ENCODE measurements at regions not wholly inside any gene's neighbourhood (a gene's known extent, or its start where the extent isn't known, plus 50 kb on each side); places are given as distances from the start of the nearest gene placed in this dataset.
"Not testable (repeated sequence)": the region's sequence is repeated elsewhere in the genome, so short reads cannot be mapped to it uniquely, and the experiment has no call there.

DNA sequence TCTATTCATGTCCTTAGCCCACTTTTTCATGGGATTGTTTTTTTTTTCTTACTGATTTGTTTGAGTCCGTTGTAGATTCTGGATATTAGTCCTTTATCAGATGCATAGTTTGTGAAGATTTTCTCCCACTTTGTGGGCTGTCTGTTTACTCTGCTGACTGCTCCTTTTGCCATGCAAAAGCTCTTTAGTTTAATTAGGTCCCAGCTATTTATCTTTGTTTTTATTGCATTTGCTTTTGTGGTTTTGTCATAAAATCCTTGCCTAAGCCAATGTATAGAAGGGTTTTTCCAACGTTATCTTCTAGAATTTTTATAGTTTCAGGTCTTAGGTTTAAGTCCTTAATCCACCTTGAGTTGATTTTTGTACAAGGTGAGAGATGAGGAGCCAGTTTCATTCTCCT is 358.9 kb downstream of the ADAMTS20 start:
- intact Hi-C loops (cut with micrococcal nuclease); H3K4me1 Mint-ChIP-seq (ENCODE audit: low read depth); H3K27me3 Mint-ChIP-seq; H3K36me3 Mint-ChIP-seq (ENCODE audit: low read depth); H3K27ac Mint-ChIP-seq; H3K4me3 Mint-ChIP-seq: not testable (repeated sequence)
- peaks cover 11% of the 10 kb centered on the region for H3K9me3 Mint-ChIP-seq

DNA sequence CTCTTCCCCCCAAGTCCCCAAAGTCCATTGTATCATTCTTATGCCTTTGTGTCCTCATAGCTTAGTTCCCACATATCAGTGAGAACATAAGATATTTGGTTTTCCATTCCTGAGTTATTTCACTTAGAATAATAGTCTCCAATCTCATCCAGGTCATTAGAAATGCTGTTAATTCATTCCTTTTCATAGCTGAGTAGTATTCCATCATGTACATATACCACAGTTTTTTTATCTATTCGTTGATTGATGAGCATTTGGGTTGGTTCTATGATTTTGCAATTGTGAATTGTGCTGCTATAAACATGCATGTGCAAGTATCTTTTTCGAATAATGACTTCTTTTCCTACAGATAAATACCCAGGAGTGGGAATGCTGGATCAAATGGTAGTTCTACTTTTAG is 359.6 kb downstream of the ADAMTS20 start:
- H3K36me3 Mint-ChIP-seq (ENCODE audit: low read depth); intact Hi-C loops (cut with micrococcal nuclease); H3K27ac Mint-ChIP-seq; H3K4me1 Mint-ChIP-seq (ENCODE audit: low read depth); H3K4me3 Mint-ChIP-seq; H3K27me3 Mint-ChIP-seq: not testable (repeated sequence)
- peaks cover 11% of the 10 kb centered on the region for H3K9me3 Mint-ChIP-seq

DNA sequence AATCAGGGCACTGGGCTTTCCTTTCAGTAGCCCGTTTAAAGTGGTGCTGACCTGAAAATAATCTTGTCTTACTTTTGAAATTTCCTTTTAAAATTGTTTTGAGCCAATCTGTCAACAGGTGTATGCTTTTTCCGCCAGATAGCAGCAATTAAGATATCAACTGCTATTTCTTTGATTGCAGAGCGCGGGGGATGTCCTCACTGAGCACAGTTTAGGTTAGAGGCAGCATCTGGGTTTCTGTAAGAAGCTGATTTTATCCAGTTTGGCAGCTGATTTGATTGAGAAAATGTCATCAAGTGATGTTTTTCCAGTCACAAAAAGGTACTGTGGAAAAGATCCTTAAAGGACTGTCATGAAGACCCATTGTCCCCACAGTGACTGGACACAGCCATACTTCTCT is 371.8 kb downstream of the ADAMTS20 start:
- H3K27ac Mint-ChIP-seq: no peak overlapping the region
- no peaks in the 10 kb centered on the region for H3K36me3 Mint-ChIP-seq (ENCODE audit: low read depth)
- no peaks in the 10 kb centered on the region for H3K4me1 Mint-ChIP-seq (ENCODE audit: low read depth)
- peaks cover 32% of the 10 kb centered on the region for H3K9me3 Mint-ChIP-seq
- H3K4me3 Mint-ChIP-seq: no peak overlapping the region
- intact Hi-C loops (cut with micrococcal nuclease): no loop called here
- H3K27me3 Mint-ChIP-seq: no peaks in the 10 kb centered on the region

DNA sequence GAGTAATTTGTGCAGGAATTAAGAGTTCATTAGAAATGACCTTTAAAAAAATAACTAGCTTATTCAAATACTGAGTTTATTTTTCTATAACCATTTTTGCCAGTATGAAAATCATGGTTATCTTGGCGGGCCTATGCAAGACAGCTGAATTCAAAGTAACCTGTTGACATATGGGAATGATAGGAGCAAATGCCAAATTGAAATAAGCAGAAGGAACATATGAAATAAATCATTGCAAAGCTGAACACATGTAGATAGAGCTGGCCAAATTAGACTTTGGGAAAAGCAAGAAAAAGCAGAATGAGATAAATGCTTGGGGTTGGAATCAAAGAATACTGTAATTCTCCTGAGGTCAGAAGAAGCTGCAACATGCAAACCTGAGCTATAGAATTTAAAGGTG is 372.5 kb downstream of the ADAMTS20 start:
- Mint-ChIP-seq H3K4me1 (ENCODE audit: low read depth) (no peaks in the 10 kb centered on the region), H3K4me3 (no peak overlapping the region)

DNA sequence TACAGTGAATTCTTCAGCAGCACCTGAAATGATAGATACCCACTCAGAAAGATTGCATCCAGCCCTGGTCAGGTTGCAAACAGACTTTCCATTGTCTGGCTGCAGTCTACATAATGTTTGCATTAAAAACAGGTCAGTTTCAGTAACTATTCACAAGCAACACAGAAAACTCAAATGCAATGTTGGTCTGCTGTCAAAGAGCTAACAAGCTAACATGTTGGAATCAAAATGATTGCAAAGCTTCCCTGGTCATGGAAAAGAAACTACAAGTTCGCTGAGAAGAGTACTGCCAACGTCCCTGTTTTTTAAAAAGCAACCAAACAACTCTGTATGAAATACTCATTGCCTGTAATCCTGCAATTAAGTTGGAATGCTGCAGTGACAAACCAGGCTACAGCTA is 374.7 kb downstream of the ADAMTS20 start:
- Mint-ChIP-seq H3K27me3 (no peaks in the 10 kb centered on the region), H3K9me3 (peaks cover 13% of the 10 kb centered on the region), H3K4me3 (no peak overlapping the region), H3K27ac (no peak overlapping the region), H3K36me3 (ENCODE audit: low read depth) (no peaks in the 10 kb centered on the region), H3K4me1 (ENCODE audit: low read depth) (no peaks in the 10 kb centered on the region)
- intact Hi-C loops (cut with micrococcal nuclease): no loop called here

More for the DNA sequence above, 372.5 kb downstream of the ADAMTS20 start:
- H3K27ac Mint-ChIP-seq: no peak overlapping the region
- intact Hi-C loops (cut with micrococcal nuclease): no loop called here
- H3K36me3 Mint-ChIP-seq (ENCODE audit: low read depth): no peaks in the 10 kb centered on the region
- H3K9me3 Mint-ChIP-seq: peaks cover 32% of the 10 kb centered on the region
- H3K27me3 Mint-ChIP-seq: no peaks in the 10 kb centered on the region

DNA sequence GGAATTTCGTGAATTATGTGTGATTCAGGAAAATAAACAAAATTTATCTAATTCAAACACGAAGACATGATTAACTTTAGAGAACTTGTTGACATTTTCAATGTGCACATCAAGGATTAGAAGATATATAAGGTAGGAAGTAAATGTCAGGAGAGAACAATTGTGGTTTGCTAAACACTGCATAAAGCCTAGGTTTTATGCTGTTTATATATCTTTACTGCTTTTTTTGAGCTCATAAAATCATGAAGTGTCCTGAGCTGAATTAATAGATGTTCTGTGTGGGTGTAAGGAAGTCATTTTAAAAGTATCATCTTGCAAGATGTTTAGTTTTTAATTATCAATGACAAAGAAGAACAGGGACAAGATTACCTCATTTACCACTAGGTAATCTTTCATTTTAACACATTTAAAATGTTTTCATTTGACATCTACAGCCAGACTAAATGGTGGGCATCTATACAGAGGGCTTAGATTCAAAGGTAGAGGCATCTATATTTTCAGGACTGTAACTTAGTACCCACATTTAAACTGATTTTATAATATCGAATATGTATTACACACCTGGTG is 382.8 kb downstream of the ADAMTS20 start:
- intact Hi-C loops (cut with micrococcal nuclease): no loop called here
- Mint-ChIP-seq H3K4me3 (no peak overlapping the region), H3K4me1 (ENCODE audit: low read depth) (no peaks in the 10 kb centered on the region), H3K9me3 (no peaks in the 10 kb centered on the region), H3K36me3 (ENCODE audit: low read depth) (no peaks in the 10 kb centered on the region), H3K27ac (no peak overlapping the region), H3K27me3 (no peaks in the 10 kb centered on the region)

DNA sequence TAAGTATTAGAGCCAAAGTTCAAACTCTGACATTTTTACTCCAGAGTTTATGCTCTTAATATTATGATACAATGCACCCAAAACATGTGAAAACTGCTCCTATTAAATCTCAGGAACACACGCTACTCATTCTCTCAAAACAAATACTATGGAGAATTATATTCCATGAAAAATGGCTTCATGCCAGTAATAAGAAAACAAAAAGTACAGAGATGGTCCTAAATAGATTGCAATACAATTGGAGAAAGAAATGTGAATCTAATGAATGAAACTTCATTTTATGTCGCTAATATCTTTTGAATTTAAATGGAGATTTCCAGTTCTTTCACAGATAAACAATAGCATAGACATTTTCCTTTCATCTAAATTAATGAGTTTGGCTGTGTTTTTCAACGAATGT is 384.3 kb downstream of the ADAMTS20 start:
- Mint-ChIP-seq H3K27ac (no peak overlapping the region), H3K9me3 (no peaks in the 10 kb centered on the region), H3K4me1 (ENCODE audit: low read depth) (no peaks in the 10 kb centered on the region), H3K36me3 (ENCODE audit: low read depth) (no peaks in the 10 kb centered on the region), H3K27me3 (no peaks in the 10 kb centered on the region), H3K4me3 (no peak overlapping the region)
- intact Hi-C loops (cut with micrococcal nuclease): no loop called here

DNA sequence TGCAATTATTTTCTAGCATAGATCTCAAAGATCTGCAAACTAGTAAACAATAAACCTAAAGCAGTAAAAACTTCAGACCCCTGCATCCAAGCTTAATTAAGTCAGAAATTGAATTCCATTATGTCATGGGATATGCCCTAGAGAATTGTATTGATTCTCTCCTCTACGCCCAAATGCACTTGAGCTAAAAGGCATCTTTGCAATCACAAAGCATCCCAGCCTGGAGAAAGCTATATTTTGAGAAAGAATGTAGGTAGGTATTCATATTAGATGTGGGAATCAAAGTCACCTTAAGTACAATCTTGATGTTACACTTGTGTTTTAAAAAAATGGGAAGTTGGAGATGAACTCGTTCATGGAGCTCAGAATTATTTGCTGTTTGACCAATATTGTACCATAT is 386.7 kb downstream of the ADAMTS20 start:
- Mint-ChIP-seq H3K36me3 (ENCODE audit: low read depth) (no peaks in the 10 kb centered on the region), H3K9me3 (peaks cover 12% of the 10 kb centered on the region), H3K27ac (no peak overlapping the region), H3K4me1 (ENCODE audit: low read depth) (no peaks in the 10 kb centered on the region), H3K27me3 (no peaks in the 10 kb centered on the region), H3K4me3 (no peak overlapping the region)
- intact Hi-C loops (cut with micrococcal nuclease): no loop called here

DNA sequence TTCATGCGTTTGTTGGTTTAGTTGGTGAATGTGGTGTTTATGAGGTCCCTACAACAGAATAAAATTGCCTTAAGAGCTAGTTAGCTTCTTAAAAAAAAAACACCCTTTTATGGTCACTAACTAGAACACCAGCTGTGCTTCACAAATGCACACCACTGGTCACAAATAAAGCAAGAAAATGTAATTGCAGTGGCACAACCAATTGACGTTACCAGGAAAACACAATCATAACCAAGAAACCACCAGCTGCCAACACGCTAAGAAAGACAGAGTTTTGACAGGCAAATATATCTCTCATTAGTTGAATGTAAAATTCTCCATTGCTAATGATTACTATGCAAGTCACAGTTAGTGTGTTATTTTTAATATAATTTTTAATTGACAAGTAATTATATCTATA is 389.9 kb downstream of the ADAMTS20 start:
- H3K36me3 Mint-ChIP-seq (ENCODE audit: low read depth): no peaks in the 10 kb centered on the region
- H3K4me1 Mint-ChIP-seq (ENCODE audit: low read depth): no peaks in the 10 kb centered on the region
- no peak overlapping the region for H3K27ac Mint-ChIP-seq
- H3K27me3 Mint-ChIP-seq: no peaks in the 10 kb centered on the region
- intact Hi-C loops (cut with micrococcal nuclease): no loop called here
- H3K9me3 Mint-ChIP-seq: peaks cover 19% of the 10 kb centered on the region
- H3K4me3 Mint-ChIP-seq: no peak overlapping the region

DNA sequence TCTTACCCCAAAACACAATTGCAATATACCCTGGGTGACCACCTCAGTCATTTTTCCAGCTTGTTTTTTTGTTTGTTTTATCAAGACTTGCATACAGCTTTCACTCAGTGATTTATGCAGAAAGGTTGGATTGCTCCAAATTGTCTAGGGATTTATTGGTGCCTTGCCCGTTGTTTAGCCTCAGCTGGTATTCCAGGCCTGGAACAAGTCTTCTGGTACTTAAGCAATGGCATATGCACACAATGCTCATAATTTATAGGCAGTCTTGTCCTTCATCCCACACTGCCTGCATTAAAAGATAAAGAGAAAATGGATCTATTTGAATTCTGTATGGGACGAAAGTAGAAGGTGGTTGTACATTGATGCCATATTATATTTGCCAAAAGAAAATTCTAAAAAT is 392.5 kb downstream of the ADAMTS20 start:
- Mint-ChIP-seq H3K4me1 (ENCODE audit: low read depth) (no peaks in the 10 kb centered on the region), H3K36me3 (ENCODE audit: low read depth) (no peaks in the 10 kb centered on the region), H3K9me3 (peaks cover 22% of the 10 kb centered on the region), H3K27ac (no peak overlapping the region), H3K27me3 (no peaks in the 10 kb centered on the region), H3K4me3 (no peak overlapping the region)
- intact Hi-C loops (cut with micrococcal nuclease): no loop called here

DNA sequence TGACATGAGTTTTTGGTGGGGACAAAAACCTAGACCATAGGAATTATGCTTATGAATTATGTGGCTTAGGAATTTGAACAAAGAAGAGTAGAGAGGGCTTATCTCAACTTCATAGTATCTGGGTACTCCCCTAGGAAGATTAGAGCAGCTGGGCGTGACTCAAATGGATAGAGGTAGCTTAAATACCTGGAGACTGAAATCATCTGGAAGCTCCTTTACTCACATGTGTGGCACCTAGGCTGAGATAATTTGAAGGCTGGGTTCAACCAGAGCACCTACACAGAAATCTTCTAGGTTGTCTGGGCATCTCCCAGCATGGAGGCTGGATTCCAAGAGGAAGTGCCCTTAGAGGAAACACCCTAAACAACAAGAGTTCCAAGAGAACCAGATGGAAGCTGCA is 393.9 kb downstream of the ADAMTS20 start:
- intact Hi-C loops (cut with micrococcal nuclease): no loop called here

DNA sequence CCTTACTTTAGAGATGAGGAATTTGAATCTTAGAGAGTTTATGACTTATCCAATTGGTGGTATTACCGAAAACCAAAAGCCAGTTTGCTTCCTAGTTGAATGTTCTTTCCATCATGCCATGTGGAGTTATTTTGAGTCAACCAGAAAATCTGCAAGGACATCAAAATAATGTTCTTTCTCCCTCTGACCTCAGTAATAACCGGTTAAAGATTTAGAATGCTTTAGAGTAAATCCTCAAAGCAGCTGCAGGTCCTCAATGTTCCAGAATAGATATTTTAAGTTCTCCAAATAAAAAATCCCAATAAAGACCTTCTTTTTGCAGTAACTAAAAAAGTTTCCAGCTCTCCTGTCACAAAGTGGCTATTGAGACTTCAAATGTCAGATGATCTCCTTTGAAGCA is 396.6 kb downstream of the ADAMTS20 start:
- intact Hi-C loops (cut with micrococcal nuclease): no loop called here
- no peaks in the 10 kb centered on the region for H3K4me1 Mint-ChIP-seq (ENCODE audit: low read depth)
- H3K27ac Mint-ChIP-seq: no peak overlapping the region
- peaks cover 19% of the 10 kb centered on the region for H3K9me3 Mint-ChIP-seq
- H3K36me3 Mint-ChIP-seq (ENCODE audit: low read depth): no peaks in the 10 kb centered on the region
- H3K4me3 Mint-ChIP-seq: no peak overlapping the region
- no peaks in the 10 kb centered on the region for H3K27me3 Mint-ChIP-seq

More for the DNA sequence above, 393.9 kb downstream of the ADAMTS20 start:
- no peaks in the 10 kb centered on the region for H3K27me3 Mint-ChIP-seq
- H3K36me3 Mint-ChIP-seq (ENCODE audit: low read depth): no peaks in the 10 kb centered on the region
- H3K27ac Mint-ChIP-seq: no peak overlapping the region
- H3K9me3 Mint-ChIP-seq: peaks cover 27% of the 10 kb centered on the region
- no peak overlapping the region for H3K4me3 Mint-ChIP-seq
- no peaks in the 10 kb centered on the region for H3K4me1 Mint-ChIP-seq (ENCODE audit: low read depth)

DNA sequence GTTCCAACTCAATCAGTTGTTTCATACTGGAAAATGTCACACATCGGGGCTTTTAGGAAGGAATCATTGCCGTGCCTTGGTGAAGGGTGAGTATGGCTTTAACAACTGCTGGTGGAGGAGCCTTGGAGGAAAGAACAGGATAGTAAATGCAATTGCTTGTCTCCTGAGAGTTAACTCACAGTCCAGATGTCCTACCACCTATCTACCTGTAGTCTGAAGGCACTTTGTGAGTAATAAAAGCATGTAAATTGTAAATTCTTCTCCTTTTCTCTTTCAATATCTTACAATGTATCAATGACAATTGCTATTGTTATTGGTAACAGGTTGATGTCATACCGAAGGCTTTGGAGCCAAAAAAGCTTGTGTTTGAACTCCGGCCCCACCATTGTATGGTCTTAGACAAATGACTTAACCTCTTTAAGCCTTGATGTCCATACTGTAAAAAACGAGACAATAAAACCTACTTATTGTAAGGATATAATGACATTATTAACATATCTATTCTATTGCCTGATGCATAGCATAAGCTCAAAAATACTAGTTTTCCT is 397.4 kb downstream of the ADAMTS20 start:
- Mint-ChIP-seq H3K27ac (no peak overlapping the region), H3K9me3 (peaks cover 19% of the 10 kb centered on the region), H3K4me3 (no peak overlapping the region), H3K4me1 (ENCODE audit: low read depth) (no peaks in the 10 kb centered on the region), H3K36me3 (ENCODE audit: low read depth) (no peaks in the 10 kb centered on the region), H3K27me3 (no peaks in the 10 kb centered on the region)
- intact Hi-C loops (cut with micrococcal nuclease): no loop called here

DNA sequence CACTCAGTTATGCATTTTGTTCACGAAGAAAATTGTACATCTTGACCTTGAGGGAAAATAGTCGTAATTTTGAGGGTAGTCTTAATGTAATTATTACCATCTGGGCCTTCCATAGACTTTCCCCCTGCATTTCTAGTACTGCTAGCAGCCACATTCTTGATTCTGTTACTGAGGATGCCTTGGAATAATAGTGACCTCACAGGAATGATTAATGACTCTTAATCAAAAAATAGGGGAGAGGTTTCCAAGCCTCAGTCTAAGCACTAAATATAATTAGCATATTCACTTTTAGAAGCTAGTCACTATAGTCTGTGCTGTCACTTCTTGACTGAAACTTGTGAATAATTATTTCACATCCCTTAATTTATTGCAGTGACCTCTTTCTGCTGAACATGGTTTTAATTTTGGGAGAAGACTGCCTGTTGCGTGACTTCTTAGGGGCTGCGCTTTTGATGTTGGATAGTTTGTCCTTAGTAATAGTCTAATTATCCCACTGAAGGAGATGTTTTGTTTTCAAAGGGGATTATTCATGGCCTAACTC is 400.5 kb downstream of the ADAMTS20 start:
- Mint-ChIP-seq H3K4me1 (ENCODE audit: low read depth) (no peaks in the 10 kb centered on the region), H3K27ac (no peak overlapping the region), H3K9me3 (peaks cover 8% of the 10 kb centered on the region), H3K4me3 (no peak overlapping the region), H3K27me3 (no peaks in the 10 kb centered on the region), H3K36me3 (ENCODE audit: low read depth) (no peaks in the 10 kb centered on the region)
- intact Hi-C loops (cut with micrococcal nuclease): no loop called here

DNA sequence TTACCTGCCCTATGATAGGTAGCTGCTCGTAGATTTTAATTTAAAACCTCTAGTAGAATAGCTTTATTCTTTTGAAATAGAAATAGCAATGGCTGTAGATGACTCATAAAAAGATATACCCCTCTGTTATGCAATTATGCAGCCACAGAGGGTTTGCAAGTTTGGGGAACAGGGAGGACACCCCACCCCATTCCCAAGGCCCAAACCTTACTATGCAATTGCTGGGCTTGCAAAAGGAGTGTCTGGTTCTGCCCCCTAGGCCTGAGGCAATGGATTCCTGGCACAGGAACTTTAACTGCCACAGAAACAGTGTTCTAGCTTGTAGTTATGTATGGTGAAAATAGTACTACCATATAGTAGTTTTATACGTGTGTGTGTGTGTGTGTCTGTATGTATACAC is 403.3 kb downstream of the ADAMTS20 start:
- no peaks in the 10 kb centered on the region for H3K4me1 Mint-ChIP-seq (ENCODE audit: low read depth)
- H3K27ac Mint-ChIP-seq: no peak overlapping the region
- intact Hi-C loops (cut with micrococcal nuclease): no loop called here
- H3K27me3 Mint-ChIP-seq: no peaks in the 10 kb centered on the region
- H3K4me3 Mint-ChIP-seq: no peak overlapping the region
- no peaks in the 10 kb centered on the region for H3K36me3 Mint-ChIP-seq (ENCODE audit: low read depth)
- H3K9me3 Mint-ChIP-seq: peaks cover 8% of the 10 kb centered on the region

Measured in dendritic cell treated with granulocyte-macrophage colony-stimulating factor and Interleukin-4, amounts not matched to agents 40 ng/mL and 50 ng/mL, for 4 days (primary cell).